GM19467 (cell line): ENCODE measurements at regions not wholly inside any gene's neighbourhood (a gene's known extent, or its start where the extent isn't known, plus 50 kb on each side); places are given as distances from the start of the nearest gene placed in this dataset.

Source experiments
- ATAC-seq: cut with Tn5 transposase; IDR thresholded peaks from one replicate; pipeline ENCODE4 v1.9.1; 2021; ENCODE audit warnings: mild to moderate bottlenecking, moderate library complexity; ENCODE audit not compliant: unreplicated experiment

DNA sequence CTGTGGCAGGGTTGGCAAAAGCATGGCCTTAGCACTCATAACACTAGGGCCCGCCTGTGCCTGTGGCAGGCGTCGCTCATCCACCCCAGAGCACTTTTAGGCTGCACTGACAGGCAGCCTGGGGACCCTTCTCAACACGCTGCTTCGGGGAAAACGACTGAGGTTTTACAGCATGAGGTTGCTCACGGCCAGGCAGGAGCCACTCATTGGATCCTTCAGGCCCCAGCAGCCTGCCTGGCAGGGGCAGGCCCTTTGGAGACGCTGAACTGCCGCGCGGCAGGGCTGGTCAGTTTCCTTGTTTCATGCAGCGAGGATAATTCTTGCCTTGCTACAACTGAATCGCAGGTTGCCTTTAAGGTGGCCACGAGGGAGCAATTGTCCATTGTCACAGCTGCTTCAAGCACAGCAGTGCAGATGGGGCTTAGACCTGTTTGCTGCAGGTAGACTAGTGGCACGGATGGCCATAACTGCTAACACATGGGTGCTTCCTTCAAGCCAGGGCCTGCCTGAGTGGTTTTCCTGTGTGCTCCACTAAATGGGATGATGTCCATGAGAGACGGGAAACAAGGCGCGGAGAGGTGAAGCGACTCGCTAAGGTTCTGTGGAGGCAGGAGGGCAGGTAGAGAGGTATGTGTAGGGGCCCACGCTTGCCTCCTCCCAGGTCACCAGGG is 49.9 kb upstream of the HS6ST1 start:
- ATAC-seq = no peak

DNA sequence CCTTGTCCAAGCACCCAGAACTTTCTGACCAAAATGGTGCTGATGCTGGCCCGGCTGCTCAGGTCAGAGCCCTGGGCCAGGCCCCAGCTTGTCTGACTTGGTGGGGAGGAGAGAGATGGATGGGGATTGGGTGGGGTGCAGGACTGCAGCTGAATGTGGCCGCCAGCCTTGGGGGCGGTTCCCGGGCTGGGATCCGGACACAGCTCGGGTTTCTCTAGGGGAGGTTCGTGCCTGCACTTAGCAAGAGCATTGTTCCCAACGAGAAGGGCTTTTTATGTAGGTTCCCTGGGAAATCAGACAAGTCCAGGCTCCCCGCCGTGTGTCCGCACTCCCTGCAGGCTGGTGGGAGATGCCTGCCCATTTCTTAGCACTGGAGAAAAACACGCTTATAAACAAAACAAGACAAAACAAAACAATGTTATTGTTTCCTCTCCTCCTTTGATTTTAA is 50.5 kb upstream of the HS6ST1 start:
- ATAC-seq = no peak

DNA sequence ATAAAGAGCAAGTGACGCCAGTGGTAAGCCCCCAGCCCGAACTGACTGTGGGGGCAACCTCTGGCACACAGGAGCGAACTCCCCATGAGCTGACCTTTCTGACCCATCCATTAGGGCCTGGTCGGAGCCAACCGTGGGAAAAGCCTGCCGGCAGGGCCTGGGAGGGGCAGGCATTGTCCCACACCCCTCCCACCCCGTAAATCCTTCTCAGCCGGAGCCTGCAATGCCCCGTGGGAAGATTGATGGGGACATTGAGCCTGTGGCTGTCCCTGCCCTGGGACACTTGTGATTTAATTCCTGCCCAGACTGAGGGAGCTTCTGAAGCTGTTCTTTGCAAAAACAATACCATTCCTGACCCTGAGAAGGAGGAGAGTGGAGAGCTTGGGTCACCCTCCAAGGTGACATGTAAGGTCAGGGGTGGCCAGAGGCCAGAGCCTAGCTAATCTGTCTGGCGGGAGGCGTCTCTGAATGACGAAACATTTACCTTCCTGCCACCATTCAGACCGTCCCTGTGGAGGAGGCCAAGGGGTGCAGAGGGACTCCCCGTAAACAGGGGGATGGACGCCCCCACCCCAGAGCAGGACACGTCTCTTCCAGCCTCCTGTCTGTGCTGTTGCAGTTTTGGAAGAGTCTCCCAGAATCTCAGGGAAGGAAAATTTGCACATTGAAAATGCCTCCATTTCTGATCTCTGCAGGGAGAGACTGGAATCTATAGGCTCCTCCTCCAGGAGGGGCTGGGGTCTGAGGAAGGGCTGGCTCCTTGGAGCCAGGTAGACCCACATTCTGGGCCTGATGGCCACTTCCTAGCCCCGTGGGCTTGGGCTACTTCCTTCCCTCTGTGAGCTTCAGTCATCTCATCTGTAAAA is 51.2 kb upstream of the HS6ST1 start:
- no peak for ATAC-seq

GRCh38 chr2:128370468-128371247 is 52.0 kb upstream of the HS6ST1 start:
- no peak for ATAC-seq

- ATAC-seq = no peak
These were observed 52.6 kb upstream of the HS6ST1 start for GRCh38 chr2:128371248-128371630.

- no peak for ATAC-seq
These were observed 53.1 kb upstream of the HS6ST1 start for GRCh38 chr2:128371648-128372345.

- no peak for ATAC-seq
These were observed 54.1 kb upstream of the HS6ST1 start for GRCh38 chr2:128372621-128373341.

DNA sequence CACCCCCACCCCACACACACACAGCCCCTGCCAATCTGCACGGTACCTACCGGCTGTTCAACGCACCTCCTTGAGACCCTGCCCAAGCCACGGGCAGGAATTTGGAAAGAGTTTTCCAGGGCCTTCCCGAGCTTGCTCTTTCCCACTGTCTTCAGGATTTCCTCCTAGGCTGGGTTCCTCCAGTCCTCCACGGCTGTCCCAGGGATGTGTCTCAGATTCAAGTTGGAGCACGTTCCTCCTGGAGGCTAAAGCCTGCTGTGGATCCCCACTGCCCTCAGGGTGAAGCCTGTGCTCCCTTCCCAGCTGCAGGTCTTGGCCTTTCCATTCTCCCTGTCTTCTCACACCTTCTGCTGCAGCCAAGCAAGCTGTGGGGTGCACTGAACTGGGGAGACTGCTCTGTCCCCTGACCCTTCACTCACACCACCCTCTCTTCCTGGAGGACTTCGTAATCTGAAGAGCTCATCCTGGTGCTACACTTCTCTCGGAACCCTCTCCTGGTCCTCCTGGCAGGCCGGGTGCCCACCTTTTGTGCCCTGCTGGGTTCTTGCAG is 54.9 kb upstream of the HS6ST1 start:
- no peak for ATAC-seq

DNA sequence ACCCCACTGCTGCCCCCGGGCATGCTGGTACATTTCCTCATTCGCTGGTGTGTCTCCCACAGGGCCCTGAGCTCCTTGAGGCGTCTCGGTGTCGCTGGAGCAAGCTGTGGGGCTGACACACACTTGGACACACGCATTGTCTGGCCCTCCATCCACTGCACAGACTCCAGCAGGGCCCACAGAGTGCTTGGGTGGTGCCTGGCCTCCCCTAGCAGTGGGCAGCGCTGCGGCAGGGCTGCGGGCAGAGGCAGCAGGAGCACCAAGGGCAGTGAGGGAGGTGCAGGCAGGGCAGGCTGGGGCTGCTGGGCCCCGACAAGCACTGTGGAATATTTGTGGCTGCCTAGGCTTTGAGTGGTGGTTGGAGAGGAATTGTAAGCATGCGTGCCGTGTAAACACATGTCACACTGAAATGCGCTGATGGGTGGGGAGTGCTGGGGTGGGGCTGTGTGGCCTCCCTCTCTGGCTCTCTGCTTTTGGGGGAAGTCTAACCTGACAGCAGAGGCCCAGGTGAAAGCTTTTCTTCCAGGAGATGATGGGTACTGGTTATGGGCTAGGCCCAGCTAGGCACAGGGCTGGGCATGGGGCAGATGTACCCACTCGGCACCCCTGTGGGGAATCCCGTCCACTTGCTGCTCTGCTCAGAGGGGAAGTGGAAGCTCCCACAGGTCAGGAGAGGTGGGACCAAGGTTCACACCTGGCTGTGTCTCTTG is 55.5 kb upstream of the HS6ST1 start:
- ATAC-seq = no peak

GRCh38 chr2:128374711-128375413 is 56.2 kb upstream of the HS6ST1 start:
- ATAC-seq = no peak

GRCh38 chr2:128375454-128375853 is 56.8 kb upstream of the HS6ST1 start:
- no peak for ATAC-seq

GRCh38 chr2:128376241-128377041 is 57.8 kb upstream of the HS6ST1 start:
- no peak for ATAC-seq

- ATAC-seq = no peak
These were observed 58.6 kb upstream of the HS6ST1 start for GRCh38 chr2:128377071-128377910.

GRCh38 chr2:128378231-128379020 is 59.8 kb upstream of the HS6ST1 start:
- ATAC-seq = no peak

DNA sequence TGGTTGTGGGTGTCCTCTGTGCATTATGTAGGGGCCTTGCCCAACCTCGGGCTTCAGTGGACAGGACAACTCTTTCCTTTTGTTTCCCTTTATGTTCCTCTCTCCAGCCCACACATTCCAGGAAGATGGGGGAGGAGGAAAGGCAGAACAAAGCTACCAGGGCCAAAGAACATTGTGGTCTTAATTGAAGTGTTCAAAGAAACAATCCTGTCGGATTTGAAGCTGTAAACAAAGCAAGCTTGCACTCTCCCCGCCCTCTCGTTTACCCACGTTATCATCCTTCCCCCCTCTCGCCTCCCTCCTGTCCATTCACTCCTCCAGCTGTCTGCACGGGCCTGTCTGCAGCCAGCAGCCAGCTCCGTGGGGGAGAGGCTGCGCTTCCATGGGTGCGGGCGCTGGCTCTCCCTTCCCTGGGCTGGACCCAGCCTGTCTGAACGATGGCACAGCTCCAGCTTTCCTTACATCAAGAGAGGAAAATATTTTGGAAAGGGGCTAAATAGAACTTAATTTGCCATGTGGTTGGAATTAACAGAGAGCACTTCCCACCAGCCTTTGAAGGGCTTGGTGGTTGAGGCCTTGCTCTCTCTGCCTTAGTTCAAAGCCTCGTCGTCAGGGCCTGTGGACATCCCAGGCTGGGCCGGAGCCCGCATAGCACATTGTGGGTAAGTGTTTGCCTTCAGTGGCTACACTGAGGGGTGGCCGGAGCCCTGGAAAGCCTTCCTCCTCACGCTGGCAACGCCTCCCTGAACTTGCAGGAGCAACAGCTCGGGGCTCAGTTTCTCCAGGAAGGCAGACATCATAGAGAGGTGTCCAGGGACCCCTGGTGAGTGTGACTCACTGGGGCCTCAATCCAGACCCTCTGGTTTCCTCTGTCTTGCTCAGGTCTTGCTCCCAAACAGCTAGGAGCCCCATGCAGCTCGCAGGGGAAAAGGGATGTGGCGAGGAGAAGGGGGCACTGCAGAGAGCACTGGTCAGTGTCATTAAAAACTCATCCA is 60.6 kb upstream of the HS6ST1 start:
- ATAC-seq = no peak
